Epithelial cell of prostate (primary cell): ENCODE measurements at regions not wholly inside any gene's neighbourhood (a gene's known extent, or its start where the extent isn't known, plus 50 kb on each side); places are given as distances from the start of the nearest gene placed in this dataset.
"Not testable (repeated sequence)": the region's sequence is repeated elsewhere in the genome, so short reads cannot be mapped to it uniquely, and the experiment has no call there.

Experiments
- DNase-seq: peaks from one replicate; pipeline ENCODE4 v3.0.0-alpha.2; 2011; ENCODE audit warnings: low read depth, low spot score
- H3K27ac ChIP-seq: fragments of 450-650 bp; 2 replicates; pipeline ENCODE4 v1.5.1; 2017; ENCODE audit warnings: mild to moderate bottlenecking

- peak; percentile 18 for DNase-seq
- no peak overlapping the region for H3K27ac ChIP-seq
These were observed 159.1 kb upstream of the ZSWIM2 start for GRCh38 chr2:187008111-187008510.

- peak overlapping the region; percentile 6 for H3K27ac ChIP-seq
- DNase-seq = no peak
These were observed 154.6 kb upstream of the ZSWIM2 start for GRCh38 chr2:187003611-187004010.

GRCh38 chr2:187003038-187003554 is 154.1 kb upstream of the ZSWIM2 start:
- no peak for DNase-seq
- peak overlapping the region; percentile 6 for H3K27ac ChIP-seq

GRCh38 chr2:187002242-187002641 is 153.3 kb upstream of the ZSWIM2 start:
- DNase-seq = no peak
- no peak overlapping the region for H3K27ac ChIP-seq

GRCh38 chr2:187001248-187001647 is 152.3 kb upstream of the ZSWIM2 start:
- no peak overlapping the region for H3K27ac ChIP-seq
- DNase-seq = no peak

GRCh38 chr2:186995092-186995491 is 146.1 kb upstream of the ZSWIM2 start:
- DNase-seq = peak; percentile 22

GRCh38 chr2:186992597-186992996 is 143.6 kb upstream of the ZSWIM2 start:
- no peak overlapping the region for H3K27ac ChIP-seq
- DNase-seq = no peak

More at GRCh38 chr2:186995092-186995491, 146.1 kb upstream of the ZSWIM2 start:
- no peak overlapping the region for H3K27ac ChIP-seq

GRCh38 chr2:186991766-186992417 is 142.9 kb upstream of the ZSWIM2 start:
- H3K27ac ChIP-seq = no peak overlapping the region
- no peak for DNase-seq

GRCh38 chr2:186984966-186985365 is 136.0 kb upstream of the ZSWIM2 start:
- H3K27ac ChIP-seq = no peak overlapping the region
- no peak for DNase-seq

GRCh38 chr2:186984481-186984880 is 135.5 kb upstream of the ZSWIM2 start:
- DNase-seq = no peak
- no peak overlapping the region for H3K27ac ChIP-seq

- no peak for DNase-seq
- no peak overlapping the region for H3K27ac ChIP-seq
These were observed 132.0 kb upstream of the ZSWIM2 start for GRCh38 chr2:186980787-186981550.

- H3K27ac ChIP-seq = no peak overlapping the region
- DNase-seq = no peak
These were observed 131.1 kb upstream of the ZSWIM2 start for GRCh38 chr2:186980117-186980442.

- H3K27ac ChIP-seq = no peak overlapping the region
- no peak for DNase-seq
These were observed 130.6 kb upstream of the ZSWIM2 start for GRCh38 chr2:186979439-186980116.

- no peak for DNase-seq
- H3K27ac ChIP-seq = no peak overlapping the region
These were observed 128.6 kb upstream of the ZSWIM2 start for GRCh38 chr2:186977433-186978045.

GRCh38 chr2:186976329-186976728 is 127.4 kb upstream of the ZSWIM2 start:
- H3K27ac ChIP-seq = no peak overlapping the region
- no peak for DNase-seq

- H3K27ac ChIP-seq = no peak overlapping the region
- no peak for DNase-seq
These were observed 123.5 kb upstream of the ZSWIM2 start for GRCh38 chr2:186972281-186972970.

- no peak overlapping the region for H3K27ac ChIP-seq
- no peak for DNase-seq
These were observed 119.3 kb upstream of the ZSWIM2 start for GRCh38 chr2:186968277-186968676.

GRCh38 chr2:186966015-186966414 is 117.0 kb upstream of the ZSWIM2 start:
- no peak overlapping the region for H3K27ac ChIP-seq
- DNase-seq = no peak

- DNase-seq = no peak
- no peak overlapping the region for H3K27ac ChIP-seq
These were observed 113.2 kb upstream of the ZSWIM2 start for GRCh38 chr2:186962085-186962747.

- not testable (repeated sequence) for DNase-seq, H3K27ac ChIP-seq
These were observed 111.3 kb upstream of the ZSWIM2 start for GRCh38 chr2:186960241-186960640.
